Neural cell (in vitro differentiated cells): ENCODE measurements at regions not wholly inside any gene's neighbourhood (a gene's known extent, or its start where the extent isn't known, plus 50 kb on each side); places are given as distances from the start of the nearest gene placed in this dataset.

Source experiments
- H2AFZ ChIP-seq: fragments of 200-600, 300-800 bp; sonication (generic), shearing (Covaris generic); 2 replicates; pipeline ENCODE4 v1.6.0; 2014; ENCODE audit warnings: low read depth, mild to moderate bottlenecking, antibody characterized with exemption, low read length, moderate library complexity
- H3F3A ChIP-seq: fragments of 200-600 bp; shearing (Covaris generic); 2 replicates; pipeline ENCODE4 v1.6.1; 2016; ENCODE audit warnings: mild to moderate bottlenecking, moderate library complexity, mixed read lengths, antibody characterized with exemption, low read length; ENCODE audit not compliant: insufficient read depth, poor library complexity, severe bottlenecking
- H3K27ac ChIP-seq: fragments of 200-600, 300-800 bp; sonication (generic), shearing (Covaris generic); 2 replicates; pipeline ENCODE4 v1.5.1; 2014; ENCODE audit warnings: mild to moderate bottlenecking, low read length, moderate library complexity
- H3K27me3 ChIP-seq: fragments of 300-800, 200-600 bp; sonication (generic), shearing (Covaris generic); 2 replicates; pipeline ENCODE4 v1.6.0; 2014; ENCODE audit warnings: mild to moderate bottlenecking, low read depth, low read length, moderate library complexity; ENCODE audit not compliant: insufficient read depth
- H3K36me3 ChIP-seq: fragments of 300-800, 200-600 bp; sonication (generic), shearing (Covaris generic); 2 replicates; pipeline ENCODE4 v1.5.1; 2014; ENCODE audit warnings: mild to moderate bottlenecking, antibody characterized with exemption, low read length, moderate library complexity; ENCODE audit not compliant: insufficient read depth
- H3K4me2 ChIP-seq: fragments of 300-800, 200-600 bp; sonication (generic), shearing (Covaris generic); 2 replicates; pipeline ENCODE4 v1.6.0; 2014; ENCODE audit warnings: mild to moderate bottlenecking, low read length
- H3K4me3 ChIP-seq: fragments of 300-800, 200-600 bp; sonication (generic), shearing (Covaris generic); 2 replicates; pipeline ENCODE4 v1.5.1; 2014; ENCODE audit warnings: mild to moderate bottlenecking, low read length, moderate library complexity
- H3K79me2 ChIP-seq: fragments of 200-600 bp; shearing (Covaris generic); replicated peaks from 2 replicates; pipeline ENCODE4 v1.6.0; 2014; ENCODE audit warnings: mild to moderate bottlenecking, low read length, moderate library complexity; ENCODE audit not compliant: insufficient read depth
- H3K9ac ChIP-seq: fragments of 300-800, 200-600 bp; sonication (generic), shearing (Covaris generic); 2 replicates; pipeline ENCODE4 v1.6.1; 2016; ENCODE audit warnings: mild to moderate bottlenecking, low read length, mixed read lengths
- H3K9me2 ChIP-seq: fragments of 200-600 bp; shearing (Covaris generic); 2 replicates; pipeline ENCODE4 v1.6.1; 2016; ENCODE audit warnings: mild to moderate bottlenecking, low read length, mixed read lengths; ENCODE audit not compliant: insufficient read depth
- H3K9me3 ChIP-seq: fragments of 200-600, 300-800 bp; sonication (generic), shearing (Covaris generic); 2 replicates; pipeline ENCODE4 v1.6.1; 2016; ENCODE audit warnings: mild to moderate bottlenecking, mixed run types, low read length, moderate library complexity, mixed read lengths
- H4K20me1 ChIP-seq: fragments of 200-600 bp; shearing (Covaris generic); 2 replicates; pipeline ENCODE4 v1.6.1; 2016; ENCODE audit warnings: mild to moderate bottlenecking, mixed run types; ENCODE audit not compliant: insufficient read depth
- EP300 ChIP-seq: fragments of 450-650 bp; conservative IDR thresholded peaks from 2 replicates; pipeline ENCODE4 v1.6.1; 2014; ENCODE audit warnings: antibody characterized with exemption, mild to moderate bottlenecking, moderate library complexity; ENCODE audit not compliant: poor library complexity, severe bottlenecking
- EZH2 ChIP-seq: fragments of 200-600, 300-800 bp; shearing (Covaris generic), sonication (generic); IDR thresholded peaks from 2 replicates; pipeline ENCODE4 v1.6.1; 2014; ENCODE audit warnings: antibody characterized with exemption, low read length, borderline replicate concordance, mild to moderate bottlenecking; ENCODE audit not compliant: insufficient read depth, poor library complexity, severe bottlenecking
- MXI1 ChIP-seq: fragments of 450-650 bp; conservative IDR thresholded peaks from 2 replicates; pipeline ENCODE4 v1.6.1; 2014; ENCODE audit warnings: antibody characterized with exemption, mild to moderate bottlenecking; ENCODE audit not compliant: poor library complexity, severe bottlenecking
- POLR2AphosphoS5 ChIP-seq: IDR thresholded peaks from 2 replicates; pipeline ENCODE4 v1.6.1; 2012
- RAD21 ChIP-seq: fragments of 450-650 bp; conservative IDR thresholded peaks from 2 replicates; pipeline ENCODE4 v1.6.1; 2014; ENCODE audit warnings: antibody characterized with exemption, mild to moderate bottlenecking, moderate library complexity
- SMC3 ChIP-seq: fragments of 450-650 bp; conservative IDR thresholded peaks from 2 replicates; pipeline ENCODE4 v1.6.1; 2014; ENCODE audit warnings: antibody characterized with exemption, mild to moderate bottlenecking, moderate library complexity; ENCODE audit not compliant: poor library complexity
- TAF1 ChIP-seq: IDR thresholded peaks from 2 replicates; pipeline ENCODE4 v1.6.1; 2012; ENCODE audit warnings: low read depth
- TF ChIP-seq, protein P1 (sequence below): fragments of 450-650 bp; IDR thresholded peaks from 2 replicates; pipeline ENCODE4 v1.5.1; 2014; ENCODE audit warnings: antibody characterized with exemption, mild to moderate bottlenecking, moderate library complexity; ENCODE audit not compliant: poor library complexity, severe bottlenecking
- TF ChIP-seq, protein P2 (sequence below): IDR thresholded peaks from 2 replicates; pipeline ENCODE4 v1.6.1; 2012; ENCODE audit warnings: borderline replicate concordance

- no peaks in the 10 kb centered on the region for H3K36me3 ChIP-seq
- H2AFZ ChIP-seq: no peak overlapping the region
- H3F3A ChIP-seq: no peaks in the 10 kb centered on the region
- H3K4me2 ChIP-seq: no peak overlapping the region
- no peak for TF ChIP-seq EZH2
- TF ChIP-seq MXI1: no peak
- no peak overlapping the region for H3K9ac ChIP-seq
- H3K9me3 ChIP-seq: no peaks in the 10 kb centered on the region
- no peaks in the 10 kb centered on the region for H3K9me2 ChIP-seq
- H3K4me3 ChIP-seq: no peak overlapping the region
- H4K20me1 ChIP-seq: no peaks in the 10 kb centered on the region
- H3K79me2 ChIP-seq: no peaks in the 10 kb centered on the region
- no peak overlapping the region for H3K27ac ChIP-seq
- H3K27me3 ChIP-seq: no peaks in the 10 kb centered on the region
These were observed 134.9 kb upstream of the ISX start for GRCh38 chr22:34931026-34931425.

DNA sequence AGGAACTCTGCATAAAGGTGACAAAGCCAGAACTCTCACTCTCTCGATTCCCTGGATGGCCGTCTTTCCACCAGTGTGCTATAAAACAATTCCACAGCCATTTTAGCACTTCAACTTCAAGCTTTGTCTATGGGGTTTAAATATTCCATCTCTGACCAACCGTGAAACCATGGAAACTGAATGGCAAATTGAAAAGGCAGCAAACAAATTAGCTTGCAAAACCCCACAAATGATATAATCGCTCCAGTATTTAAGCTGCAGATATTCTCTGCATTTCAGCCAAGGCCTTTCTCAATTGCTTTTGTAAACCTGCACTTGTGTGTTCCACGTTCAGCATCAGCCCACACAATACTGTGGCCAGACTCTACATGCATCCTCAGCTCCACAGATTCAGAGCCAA is 131.7 kb upstream of the ISX start:
- Histone ChIP-seq H3K27ac (no peak overlapping the region), H3K36me3 (no peaks in the 10 kb centered on the region), H3K79me2 (no peaks in the 10 kb centered on the region), H3F3A (no peaks in the 10 kb centered on the region), H3K27me3 (no peaks in the 10 kb centered on the region), H3K9ac (no peak overlapping the region), H4K20me1 (no peaks in the 10 kb centered on the region), H3K4me3 (no peak overlapping the region), H3K9me2 (no peaks in the 10 kb centered on the region), H2AFZ (no peak overlapping the region), H3K4me2 (no peak overlapping the region), H3K9me3 (no peaks in the 10 kb centered on the region)
- TF ChIP-seq RAD21: no peak
- TF ChIP-seq, protein P1, sequence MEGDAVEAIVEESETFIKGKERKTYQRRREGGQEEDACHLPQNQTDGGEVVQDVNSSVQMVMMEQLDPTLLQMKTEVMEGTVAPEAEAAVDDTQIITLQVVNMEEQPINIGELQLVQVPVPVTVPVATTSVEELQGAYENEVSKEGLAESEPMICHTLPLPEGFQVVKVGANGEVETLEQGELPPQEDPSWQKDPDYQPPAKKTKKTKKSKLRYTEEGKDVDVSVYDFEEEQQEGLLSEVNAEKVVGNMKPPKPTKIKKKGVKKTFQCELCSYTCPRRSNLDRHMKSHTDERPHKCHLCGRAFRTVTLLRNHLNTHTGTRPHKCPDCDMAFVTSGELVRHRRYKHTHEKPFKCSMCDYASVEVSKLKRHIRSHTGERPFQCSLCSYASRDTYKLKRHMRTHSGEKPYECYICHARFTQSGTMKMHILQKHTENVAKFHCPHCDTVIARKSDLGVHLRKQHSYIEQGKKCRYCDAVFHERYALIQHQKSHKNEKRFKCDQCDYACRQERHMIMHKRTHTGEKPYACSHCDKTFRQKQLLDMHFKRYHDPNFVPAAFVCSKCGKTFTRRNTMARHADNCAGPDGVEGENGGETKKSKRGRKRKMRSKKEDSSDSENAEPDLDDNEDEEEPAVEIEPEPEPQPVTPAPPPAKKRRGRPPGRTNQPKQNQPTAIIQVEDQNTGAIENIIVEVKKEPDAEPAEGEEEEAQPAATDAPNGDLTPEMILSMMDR: no peak
- no peak for TF ChIP-seq POLR2AphosphoS5
- no peak for TF ChIP-seq EZH2
- TF ChIP-seq TAF1: no peak
- no peak for TF ChIP-seq EP300

GRCh38 chr22:34943830-34944229 is 122.1 kb upstream of the ISX start:
- Histone ChIP-seq H3K4me3 (no peak overlapping the region), H4K20me1 (no peaks in the 10 kb centered on the region), H3K79me2 (no peaks in the 10 kb centered on the region), H3F3A (no peaks in the 10 kb centered on the region), H2AFZ (no peak overlapping the region), H3K36me3 (no peaks in the 10 kb centered on the region), H3K9ac (no peak overlapping the region), H3K9me3 (no peaks in the 10 kb centered on the region), H3K27ac (no peak overlapping the region), H3K4me2 (no peak overlapping the region), H3K9me2 (no peaks in the 10 kb centered on the region), H3K27me3 (no peaks in the 10 kb centered on the region)
- TF ChIP-seq, protein P1: no peak
- TF ChIP-seq, protein P2, sequence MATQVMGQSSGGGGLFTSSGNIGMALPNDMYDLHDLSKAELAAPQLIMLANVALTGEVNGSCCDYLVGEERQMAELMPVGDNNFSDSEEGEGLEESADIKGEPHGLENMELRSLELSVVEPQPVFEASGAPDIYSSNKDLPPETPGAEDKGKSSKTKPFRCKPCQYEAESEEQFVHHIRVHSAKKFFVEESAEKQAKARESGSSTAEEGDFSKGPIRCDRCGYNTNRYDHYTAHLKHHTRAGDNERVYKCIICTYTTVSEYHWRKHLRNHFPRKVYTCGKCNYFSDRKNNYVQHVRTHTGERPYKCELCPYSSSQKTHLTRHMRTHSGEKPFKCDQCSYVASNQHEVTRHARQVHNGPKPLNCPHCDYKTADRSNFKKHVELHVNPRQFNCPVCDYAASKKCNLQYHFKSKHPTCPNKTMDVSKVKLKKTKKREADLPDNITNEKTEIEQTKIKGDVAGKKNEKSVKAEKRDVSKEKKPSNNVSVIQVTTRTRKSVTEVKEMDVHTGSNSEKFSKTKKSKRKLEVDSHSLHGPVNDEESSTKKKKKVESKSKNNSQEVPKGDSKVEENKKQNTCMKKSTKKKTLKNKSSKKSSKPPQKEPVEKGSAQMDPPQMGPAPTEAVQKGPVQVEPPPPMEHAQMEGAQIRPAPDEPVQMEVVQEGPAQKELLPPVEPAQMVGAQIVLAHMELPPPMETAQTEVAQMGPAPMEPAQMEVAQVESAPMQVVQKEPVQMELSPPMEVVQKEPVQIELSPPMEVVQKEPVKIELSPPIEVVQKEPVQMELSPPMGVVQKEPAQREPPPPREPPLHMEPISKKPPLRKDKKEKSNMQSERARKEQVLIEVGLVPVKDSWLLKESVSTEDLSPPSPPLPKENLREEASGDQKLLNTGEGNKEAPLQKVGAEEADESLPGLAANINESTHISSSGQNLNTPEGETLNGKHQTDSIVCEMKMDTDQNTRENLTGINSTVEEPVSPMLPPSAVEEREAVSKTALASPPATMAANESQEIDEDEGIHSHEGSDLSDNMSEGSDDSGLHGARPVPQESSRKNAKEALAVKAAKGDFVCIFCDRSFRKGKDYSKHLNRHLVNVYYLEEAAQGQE: no peak
- TF ChIP-seq SMC3 (no peak), EZH2 (no peak), RAD21 (no peak), EP300 (no peak), POLR2AphosphoS5 (no peak), TAF1 (no peak), MXI1 (no peak)
